Thymus (tissue), 11 donors: ENCODE measurements at regions not wholly inside any gene's neighbourhood (a gene's known extent, or its start where the extent isn't known, plus 50 kb on each side); places are given as distances from the start of the nearest gene placed in this dataset.
"Not testable (repeated sequence)": the region's sequence is repeated elsewhere in the genome, so short reads cannot be mapped to it uniquely, and the experiment has no call there.

ENCODE experiments used
- DNase-seq, 9 donors: peaks; one replicate each; pipeline ENCODE4 v3.0.0-alpha.2; 2013; ENCODE audit warnings: low spot score in 9 of 9, low read depth in 6 of 9, missing footprints in 1 of 9
- H3K27ac ChIP-seq, 2 donors: one replicate each; pipeline ENCODE4 v1.5.1; 2013; ENCODE audit warnings: control low read depth in 1 of 2, low read depth in 1 of 2, low read length in 1 of 2, mild to moderate bottlenecking in 1 of 2, moderate library complexity in 1 of 2
- H3K27me3 ChIP-seq, 2 donors: one replicate each; pipeline ENCODE4 v1.5.1; 2013; ENCODE audit warnings: low read length in 1 of 2; ENCODE audit not compliant: control insufficient read depth in 2 of 2, insufficient read depth in 1 of 2
- H3K36me3 ChIP-seq, 2 donors: one replicate each; pipeline ENCODE4 v1.5.1; 2013; ENCODE audit warnings: low read length in 1 of 2, mild to moderate bottlenecking in 1 of 2, moderate library complexity in 1 of 2; ENCODE audit not compliant: control insufficient read depth in 2 of 2, insufficient read depth in 2 of 2
- H3K4me1 ChIP-seq, 2 donors: one replicate each; pipeline ENCODE4 v1.5.1; 2013; ENCODE audit warnings: low read length in 2 of 2; ENCODE audit not compliant: control insufficient read depth in 2 of 2, insufficient read depth in 2 of 2
- H3K4me3 ChIP-seq, 2 donors: one replicate each; pipeline ENCODE4 v1.5.1; 2013; ENCODE audit warnings: low read length in 2 of 2, control low read depth in 1 of 2, mild to moderate bottlenecking in 1 of 2
- H3K9me3 ChIP-seq, 2 donors: one replicate each; pipeline ENCODE4 v1.5.1; 2013; ENCODE audit warnings: low read length in 1 of 2, mild to moderate bottlenecking in 1 of 2; ENCODE audit not compliant: control insufficient read depth in 2 of 2, insufficient read depth in 1 of 2
- WGBS: extraction: QIAGEN DNeasy Blood & Tissue Kit; methylation state at CpG from one replicate; pipeline ENCODE4 v1.1.7; 2013; 5-methylcytosine and 5-hydroxymethylcytosine counted together
- donor health status: healthy.

- H3K9me3 ChIP-seq = peaks cover 3 to 5% of the 10 kb centered on the region in 2 donors
- H3K4me3 ChIP-seq = no peak overlapping the region
- 90% methylated on average over 9 of the region's 9 CpGs for WGBS
- no peaks in the 10 kb centered on the region for H3K4me1 ChIP-seq
- H3K27ac ChIP-seq = no peak overlapping the region
- no peaks in the 10 kb centered on the region for H3K27me3 ChIP-seq
- DNase-seq = no peak
- H3K36me3 ChIP-seq = no peaks in the 10 kb centered on the region
These were observed 54.1 kb upstream of the PEG3 start for GRCh38 chr19:56894626-56895025.

GRCh38 chr19:56896095-56896494 is 55.6 kb upstream of the PEG3 start:
- no peak overlapping the region for H3K27ac ChIP-seq
- no peak overlapping the region for H3K4me3 ChIP-seq
- no peaks in the 10 kb centered on the region for H3K27me3 ChIP-seq
- no peak for DNase-seq
- H3K4me1 ChIP-seq = no peaks in the 10 kb centered on the region
- H3K9me3 ChIP-seq = peaks cover 7 to 9% of the 10 kb centered on the region in 2 donors
- no peaks in the 10 kb centered on the region for H3K36me3 ChIP-seq
- 94% methylated on average over 3 of the region's 3 CpGs for WGBS

- DNase-seq = no peak
- Histone ChIP-seq H3K27me3 (no peaks in the 10 kb centered on the region), H3K4me1 (no peaks in the 10 kb centered on the region), H3K27ac (no peak overlapping the region), H3K9me3 (peaks cover 7 to 9% of the 10 kb centered on the region in 2 donors), H3K4me3 (no peak overlapping the region), H3K36me3 (no peaks in the 10 kb centered on the region)
- 84% methylated on average over 6 of the region's 6 CpGs for WGBS
These were observed 59.4 kb upstream of the PEG3 start for GRCh38 chr19:56899943-56900342.

- DNase-seq = no peak
- no peaks in the 10 kb centered on the region for H3K4me1 ChIP-seq
- H3K36me3 ChIP-seq = no peaks in the 10 kb centered on the region
- no peaks in the 10 kb centered on the region for H3K27me3 ChIP-seq
- H3K4me3 ChIP-seq = no peak overlapping the region
- peaks cover 7 to 8% of the 10 kb centered on the region in 2 donors for H3K9me3 ChIP-seq
- 89% methylated on average over 12 of the region's 12 CpGs for WGBS
- H3K27ac ChIP-seq = no peak overlapping the region
These were observed 60.1 kb upstream of the PEG3 start for GRCh38 chr19:56900573-56901097.

DNA sequence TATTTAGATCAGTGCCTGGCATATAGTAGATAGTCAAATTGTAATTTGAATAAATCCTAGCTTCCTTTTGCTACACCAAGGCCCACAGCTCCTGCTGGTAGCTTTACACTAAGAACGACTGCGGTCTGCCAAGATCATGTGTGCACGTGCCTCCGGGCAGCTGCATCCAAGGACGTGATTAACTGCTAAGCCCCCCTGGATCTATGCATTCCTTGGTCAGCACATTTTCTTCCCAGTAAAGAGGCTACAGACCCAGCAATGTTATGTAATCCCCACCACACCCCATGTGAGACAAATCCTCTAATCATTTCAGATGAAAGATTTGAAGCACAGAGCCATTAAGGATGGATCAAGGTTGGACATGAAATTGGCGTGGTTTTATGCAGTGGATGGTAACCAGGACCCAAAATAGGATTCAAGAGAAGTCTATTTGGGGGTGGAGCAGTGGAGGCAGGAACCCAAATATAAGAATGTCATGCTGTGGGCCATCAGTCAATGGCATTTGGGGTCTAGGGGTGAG is 65.2 kb upstream of the PEG3 start:
- Histone ChIP-seq H3K4me1 (no peaks in the 10 kb centered on the region), H3K36me3 (no peaks in the 10 kb centered on the region), H3K27me3 (no peaks in the 10 kb centered on the region), H3K4me3 (no peak overlapping the region), H3K9me3 (peaks cover 0 to 12% of the 10 kb centered on the region in 2 donors), H3K27ac (no peak overlapping the region)
- whole genome bisulfite sequencing = 91% methylated on average over 6 of the region's 6 CpGs
- DNase-seq = no peak

GRCh38 chr19:56912401-56913112 is 72.0 kb upstream of the PEG3 start:
- Histone ChIP-seq H3K9me3 (peaks cover 4 to 9% of the 10 kb centered on the region in 2 donors), H3K4me3 (no peak overlapping the region)
- DNase-seq = no peak

GRCh38 chr19:56913113-56913455 is 72.6 kb upstream of the PEG3 start:
- H3K27ac ChIP-seq, DNase-seq, H3K36me3 ChIP-seq, H3K4me3 ChIP-seq, H3K4me1 ChIP-seq, H3K27me3 ChIP-seq, H3K9me3 ChIP-seq: not testable (repeated sequence)
- 53% methylated on average over 4 of the region's 4 CpGs for WGBS

More at GRCh38 chr19:56912401-56913112, 72.0 kb upstream of the PEG3 start:
- no peak overlapping the region for H3K27ac ChIP-seq
- no peaks in the 10 kb centered on the region for H3K36me3 ChIP-seq
- WGBS = 89% methylated on average over 10 of the region's 10 CpGs
- no peaks in the 10 kb centered on the region for H3K4me1 ChIP-seq
- no peaks in the 10 kb centered on the region for H3K27me3 ChIP-seq

DNA sequence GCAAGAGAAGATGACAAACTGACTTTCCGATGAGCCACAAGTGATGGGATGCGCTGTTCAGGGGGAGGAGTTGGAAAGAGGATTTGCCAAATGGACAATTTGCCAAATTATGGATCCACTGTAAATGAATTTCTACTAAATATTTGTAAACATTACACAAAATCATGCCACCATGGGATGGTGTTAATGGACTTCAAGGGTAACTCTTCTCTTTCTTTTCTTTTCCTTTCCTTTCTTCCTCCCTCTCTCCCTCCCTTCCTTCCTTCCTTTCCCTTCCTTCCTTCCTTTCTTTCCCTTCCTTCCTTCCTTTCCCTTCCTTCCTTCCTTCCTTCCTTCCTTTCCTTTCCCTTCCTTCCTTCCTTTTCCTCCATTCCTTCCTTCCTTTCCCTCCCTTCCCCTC is 76.0 kb upstream of the PEG3 start:
- no peak for DNase-seq
- 97% methylated on average over 2 of the region's 2 CpGs for WGBS
- Histone ChIP-seq H3K27me3 (no peaks in the 10 kb centered on the region), H3K4me1 (no peaks in the 10 kb centered on the region), H3K9me3 (peaks cover 8 to 13% of the 10 kb centered on the region in 2 donors), H3K36me3 (no peaks in the 10 kb centered on the region), H3K4me3 (no peak overlapping the region), H3K27ac (no peak overlapping the region)

- H3K27me3 ChIP-seq = no peaks in the 10 kb centered on the region
- no peak overlapping the region for H3K4me3 ChIP-seq
- WGBS = 74% methylated on average over 6 of the region's 6 CpGs
- H3K36me3 ChIP-seq = no peaks in the 10 kb centered on the region
- H3K9me3 ChIP-seq = peaks cover 7 to 16% of the 10 kb centered on the region in 2 donors
- no peak for DNase-seq
- no peak overlapping the region for H3K27ac ChIP-seq
- no peaks in the 10 kb centered on the region for H3K4me1 ChIP-seq
These were observed 77.0 kb upstream of the PEG3 start for GRCh38 chr19:56917529-56917928.
